ENCODE measurements at regions not wholly inside any gene's neighbourhood (a gene's known extent, or its start where the extent isn't known, plus 50 kb on each side); places are given as distances from the start of the nearest gene placed in this dataset.

GRCh38 chr11:134630861-134631260 is 218.8 kb upstream of the B3GAT1 start:
- DNase-seq (ENCODE audit: low read depth, low spot score): no peak

- DNase-seq (ENCODE audit: low read depth, low spot score): no peak
Measured at GRCh38 chr11:134628426-134628825, 216.4 kb upstream of the B3GAT1 start.

GRCh38 chr11:134626032-134626431 is 214.0 kb upstream of the B3GAT1 start:
- no peak for DNase-seq (ENCODE audit: low read depth, low spot score)

GRCh38 chr11:134625631-134626030 is 213.6 kb upstream of the B3GAT1 start:
- no peak for DNase-seq (ENCODE audit: low read depth, low spot score)

- no peak for DNase-seq (ENCODE audit: low read depth, low spot score)
Measured at GRCh38 chr11:134625151-134625550, 213.1 kb upstream of the B3GAT1 start.

- no peak for DNase-seq (ENCODE audit: low read depth, low spot score)
Measured at GRCh38 chr11:134624166-134624920, 212.3 kb upstream of the B3GAT1 start.

- DNase-seq (ENCODE audit: low read depth, low spot score): no peak
Measured at GRCh38 chr11:134623711-134624110, 211.7 kb upstream of the B3GAT1 start.

- no peak for DNase-seq (ENCODE audit: low read depth, low spot score)
Measured at GRCh38 chr11:134622458-134622857, 210.4 kb upstream of the B3GAT1 start.

- no peak for DNase-seq (ENCODE audit: low read depth, low spot score)
Measured at GRCh38 chr11:134617360-134617759, 205.3 kb upstream of the B3GAT1 start.

- DNase-seq (ENCODE audit: low read depth, low spot score): no peak
Measured at GRCh38 chr11:134616038-134616437, 204.0 kb upstream of the B3GAT1 start.

- no peak for DNase-seq (ENCODE audit: low read depth, low spot score)
Measured at GRCh38 chr11:134615041-134615615, 203.1 kb upstream of the B3GAT1 start.

- DNase-seq (ENCODE audit: low read depth, low spot score): no peak
Measured at GRCh38 chr11:134614141-134614540, 202.1 kb upstream of the B3GAT1 start.

- DNase-seq (ENCODE audit: low read depth, low spot score): no peak
Measured at GRCh38 chr11:134613646-134614045, 201.6 kb upstream of the B3GAT1 start.

GRCh38 chr11:134612140-134613030 is 200.3 kb upstream of the B3GAT1 start:
- DNase-seq (ENCODE audit: low read depth, low spot score): no peak

GRCh38 chr11:134611537-134611936 is 199.5 kb upstream of the B3GAT1 start:
- DNase-seq (ENCODE audit: low read depth, low spot score): no peak

- no peak for DNase-seq (ENCODE audit: low read depth, low spot score)
Measured at GRCh38 chr11:134610116-134610910, 198.3 kb upstream of the B3GAT1 start.

- DNase-seq (ENCODE audit: low read depth, low spot score): no peak
Measured at GRCh38 chr11:134609361-134610115, 197.5 kb upstream of the B3GAT1 start.

GRCh38 chr11:134607963-134608750 is 196.1 kb upstream of the B3GAT1 start:
- DNase-seq (ENCODE audit: low read depth, low spot score): no peak

- DNase-seq (ENCODE audit: low read depth, low spot score): no peak
Measured at GRCh38 chr11:134606251-134606650, 194.2 kb upstream of the B3GAT1 start.

GRCh38 chr11:134604886-134605285 is 192.8 kb upstream of the B3GAT1 start:
- DNase-seq (ENCODE audit: low read depth, low spot score): no peak

Data from astrocyte of the hippocampus (primary cell).